ENCODE measurements at regions not wholly inside any gene's neighbourhood (a gene's known extent, or its start where the extent isn't known, plus 50 kb on each side); places are given as distances from the start of the nearest gene placed in this dataset.
"Not testable (repeated sequence)": the region's sequence is repeated elsewhere in the genome, so short reads cannot be mapped to it uniquely, and the experiment has no call there.

DNA sequence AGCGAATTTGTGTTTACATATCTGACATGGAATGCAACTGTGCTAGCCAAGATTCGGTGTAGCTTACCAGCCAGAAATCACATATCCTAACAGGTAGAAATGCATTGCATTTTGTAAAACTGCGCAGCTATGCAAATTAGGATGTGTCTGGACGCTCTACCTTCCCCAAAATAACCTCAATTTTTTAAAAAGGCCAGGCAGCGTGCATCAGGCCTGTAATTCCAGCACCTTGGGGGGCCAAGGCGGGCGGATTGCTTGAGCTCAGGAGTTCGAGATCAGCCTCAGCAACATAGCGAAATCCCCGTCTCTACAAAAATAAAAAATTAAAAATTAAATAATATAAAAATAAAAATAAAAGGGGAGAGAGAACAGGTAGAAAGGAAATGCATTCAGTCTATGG is 305.0 kb downstream of the TYW1 start:
- no peak for DNase-seq

DNA sequence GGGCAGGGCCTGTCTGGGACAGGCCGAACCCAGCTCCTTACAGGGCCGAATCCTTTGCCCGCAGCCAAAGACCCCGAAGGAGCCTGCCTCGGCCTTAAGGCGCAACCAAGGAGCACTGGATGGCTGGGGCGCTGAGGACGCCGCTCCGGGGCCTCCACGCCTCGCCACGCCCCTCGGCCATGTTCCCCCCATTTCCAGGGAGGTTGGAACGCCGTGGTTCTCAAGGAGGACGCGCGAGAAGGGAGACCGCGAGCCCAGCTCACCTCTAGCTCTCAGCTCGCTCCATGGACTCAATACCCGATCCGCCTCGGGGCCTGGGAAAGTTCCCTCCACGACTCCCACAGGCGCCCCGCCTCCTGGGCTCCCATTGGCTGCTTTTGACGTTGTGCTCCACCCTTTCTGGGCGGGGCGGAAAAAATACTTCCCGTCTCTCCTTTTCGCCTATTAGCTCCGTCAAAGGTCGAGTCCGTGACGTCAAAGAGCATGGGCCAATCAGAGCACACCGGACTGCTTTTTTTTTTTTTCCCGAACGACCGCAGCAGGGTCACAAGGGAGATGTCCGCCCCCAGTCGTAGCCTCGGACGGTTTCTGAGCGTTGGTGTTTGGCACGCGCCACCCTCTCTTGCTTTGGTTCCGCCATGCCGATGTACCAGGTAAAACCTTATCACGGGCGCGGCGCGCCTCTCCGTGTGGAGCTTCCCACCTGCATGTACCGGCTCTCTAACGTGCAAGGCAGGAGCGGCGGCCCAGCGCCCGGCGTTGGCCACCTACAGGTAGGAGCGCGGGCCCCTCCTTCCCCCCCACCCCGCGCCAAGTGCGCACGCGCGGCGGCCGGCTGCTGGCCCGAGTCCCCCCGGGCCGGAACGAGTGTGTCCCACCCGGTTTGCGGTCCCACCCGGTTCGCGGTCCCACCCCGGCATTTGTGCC is 305.7 kb downstream of the TYW1 start:
- DNase-seq: peak; percentile 93

DNA sequence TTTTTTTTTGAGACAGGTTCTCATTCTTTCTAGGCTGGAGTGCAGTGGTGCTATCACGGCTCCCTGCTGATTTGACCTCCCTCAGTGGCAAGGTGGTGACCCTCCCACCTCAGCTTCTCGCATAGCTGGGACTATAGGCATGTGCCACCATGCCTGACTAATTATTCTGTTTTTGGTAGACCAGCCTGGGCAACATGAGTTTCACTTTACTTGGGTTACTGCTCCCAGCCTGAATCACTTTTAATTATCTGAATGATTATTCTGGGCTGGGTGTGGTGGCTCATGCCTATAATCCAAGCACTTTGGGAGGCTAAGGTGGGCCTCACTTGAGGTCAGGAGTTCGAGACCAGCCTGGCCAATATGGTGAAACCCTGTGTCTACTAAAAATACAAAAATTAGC is 308.2 kb downstream of the TYW1 start:
- not testable (repeated sequence) for DNase-seq

DNA sequence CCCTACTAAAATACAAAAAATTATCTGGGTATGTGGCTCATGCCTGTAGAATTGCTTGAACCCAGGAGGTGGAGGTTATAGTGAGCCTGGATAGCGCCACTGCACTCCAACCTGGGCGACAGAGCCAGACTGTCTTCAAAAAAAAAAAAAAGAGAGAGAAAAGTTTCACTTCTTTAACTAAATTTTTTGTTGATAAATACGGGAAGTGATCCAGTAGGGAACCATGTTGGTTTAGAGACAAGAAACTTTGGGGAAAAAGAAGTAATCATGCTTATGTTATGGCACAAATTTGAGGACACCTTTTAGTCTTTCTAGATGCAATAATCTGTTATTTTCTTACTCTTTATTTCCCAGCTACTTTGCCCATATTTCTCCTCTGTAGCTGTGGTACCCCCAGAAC is 309.7 kb downstream of the TYW1 start:
- no peak for DNase-seq

DNA sequence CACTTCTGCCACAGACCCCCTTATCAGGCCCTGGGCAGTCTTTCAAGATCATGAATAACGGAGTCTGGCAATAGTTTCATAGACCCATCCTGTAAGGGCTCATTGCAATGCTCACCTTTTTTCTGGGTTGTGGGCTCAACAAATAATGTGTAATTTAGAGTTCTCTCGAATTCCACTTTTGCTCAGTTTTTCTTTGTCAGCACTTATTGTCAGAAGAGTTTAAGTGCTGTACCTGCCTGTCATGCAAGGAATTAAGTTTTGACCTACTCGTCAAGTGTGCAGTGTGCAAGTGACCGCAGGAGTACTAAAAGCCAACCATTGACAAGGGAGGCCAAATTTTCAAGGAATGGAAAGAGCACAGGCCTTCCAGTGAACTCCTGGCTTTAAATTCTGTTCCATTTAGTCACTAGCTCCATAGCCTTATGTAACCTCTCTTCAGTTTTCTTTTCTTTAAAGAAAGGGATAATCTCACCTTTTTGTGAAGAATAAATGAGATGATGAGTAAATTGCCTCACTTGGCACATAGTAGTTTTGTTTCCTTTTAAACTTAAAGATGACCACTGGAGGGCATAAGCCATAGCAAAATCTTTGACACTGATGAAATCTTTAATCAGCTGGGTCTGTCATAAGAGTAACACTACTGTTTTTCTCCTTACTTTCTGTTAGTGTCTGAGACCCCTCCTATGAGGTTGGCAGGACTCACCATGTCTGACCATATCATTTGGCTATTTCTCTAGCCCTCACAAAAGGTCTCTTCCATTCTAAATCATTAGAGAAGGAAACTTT is 313.3 kb downstream of the TYW1 start:
- no peak for DNase-seq

DNA sequence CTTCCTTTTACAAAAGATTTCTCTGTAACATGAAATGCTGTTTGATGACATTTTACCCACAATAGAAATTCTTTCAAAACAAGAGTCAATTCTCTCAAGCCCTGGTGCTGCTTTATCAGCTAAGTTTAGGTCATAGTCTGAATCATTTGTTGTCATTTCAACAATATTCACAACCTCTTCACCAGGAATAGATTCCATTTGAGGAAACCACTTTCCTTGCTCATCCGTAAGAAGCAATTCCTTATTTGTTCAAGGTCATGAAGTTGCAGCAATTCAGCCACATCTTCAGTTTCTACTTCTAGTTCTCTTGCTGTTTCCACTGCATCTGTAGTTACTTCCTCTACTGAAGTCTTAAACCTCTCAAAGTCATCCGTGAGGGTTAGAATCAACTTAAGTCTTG is 315.3 kb downstream of the TYW1 start:
- no peak for DNase-seq

DNA sequence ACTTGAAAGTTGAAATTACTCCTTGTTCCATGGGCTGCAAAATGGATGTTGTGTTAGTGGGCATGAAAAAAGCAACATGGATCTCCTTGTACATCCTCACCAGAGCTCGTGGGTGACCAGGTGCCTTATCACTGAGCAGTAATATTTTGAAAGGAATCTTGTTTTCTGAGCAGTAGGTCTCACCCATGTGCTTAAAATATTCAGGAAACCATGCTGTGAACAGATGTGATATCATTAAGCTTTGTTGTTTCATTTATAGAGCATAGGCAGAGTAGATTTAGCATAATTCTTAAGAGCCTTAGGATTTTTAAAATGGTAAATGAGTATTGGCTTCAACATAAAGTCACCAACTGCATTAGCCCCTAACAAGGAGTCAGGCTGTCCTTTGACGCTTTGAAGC is 316.6 kb downstream of the TYW1 start:
- DNase-seq: no peak

DNA sequence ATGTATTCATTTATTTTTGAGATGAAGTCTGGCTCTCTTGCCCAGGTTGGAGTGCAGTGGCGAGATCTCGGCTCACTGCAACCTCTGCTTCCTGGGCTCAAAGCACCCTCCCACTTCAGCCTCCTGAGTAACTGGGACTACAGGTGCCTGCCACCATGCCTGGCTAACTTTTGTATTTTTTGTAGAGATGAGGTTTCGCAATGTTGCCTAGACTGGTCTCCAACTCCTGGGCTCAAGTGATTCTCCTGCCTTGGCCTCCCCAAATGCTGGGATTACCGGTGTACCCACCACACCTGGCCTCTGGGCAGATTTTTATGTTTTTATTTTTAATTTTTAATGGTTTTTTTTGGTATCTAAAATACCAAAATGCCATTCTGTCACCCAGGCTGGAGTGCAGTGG is 320.3 kb downstream of the TYW1 start:
- not testable (repeated sequence) for DNase-seq

DNA sequence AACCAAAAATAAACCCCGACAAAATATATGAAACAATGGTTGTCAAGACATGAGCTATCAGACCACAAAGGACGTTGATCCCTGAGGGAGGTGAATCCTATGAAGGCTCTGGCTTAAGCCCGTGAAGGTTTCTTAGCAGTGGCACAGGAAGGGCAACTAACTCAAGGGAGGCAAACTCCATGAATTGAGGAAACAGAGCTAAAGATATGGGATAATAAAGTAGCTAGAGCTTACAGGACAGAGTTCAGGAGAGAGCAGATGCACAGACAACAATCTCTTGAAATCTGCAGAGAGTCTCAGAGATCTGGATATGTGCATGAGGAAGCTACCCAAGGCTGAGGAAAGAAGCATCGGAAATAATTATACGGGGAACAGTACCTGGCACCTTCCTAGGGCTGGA is 331.6 kb downstream of the TYW1 start:
- DNase-seq: not testable (repeated sequence)

DNA sequence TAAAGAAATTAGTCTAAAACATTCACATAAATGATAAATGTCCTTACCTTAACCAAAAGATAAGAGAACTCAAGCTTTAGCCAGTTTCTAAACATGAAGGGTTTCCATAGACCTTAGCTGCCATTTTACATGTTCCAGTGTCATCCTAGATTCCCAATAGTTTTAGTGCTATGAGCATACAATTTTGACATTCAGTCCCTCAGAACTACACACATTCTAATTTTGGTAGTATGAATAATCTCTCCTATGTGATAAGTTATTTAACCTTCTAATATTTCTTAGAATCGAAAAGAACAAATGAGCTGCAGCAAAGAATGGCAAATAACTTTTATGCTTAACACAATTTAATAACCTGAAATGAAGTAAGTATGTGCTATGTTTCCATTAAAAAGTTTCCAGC is 338.5 kb downstream of the TYW1 start:
- DNase-seq: not testable (repeated sequence)

DNA sequence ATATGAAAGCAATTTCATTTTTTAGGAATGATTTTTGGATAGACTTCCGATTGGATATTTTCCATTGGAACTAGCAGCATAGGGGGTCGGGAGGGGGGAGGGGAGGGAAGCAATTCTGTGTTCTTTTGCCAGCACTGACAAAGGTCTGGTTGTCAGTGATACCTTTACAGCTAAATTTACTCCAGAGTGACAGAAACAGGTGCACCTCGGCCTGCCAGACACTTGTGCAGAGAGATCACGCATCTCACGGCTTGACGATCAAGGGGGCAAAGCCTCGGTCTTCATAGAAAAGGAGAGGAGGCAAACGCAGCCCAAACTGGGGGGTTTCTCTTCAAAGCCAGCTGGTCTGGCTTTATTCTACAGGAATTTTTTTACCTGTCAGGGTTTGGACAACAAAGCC is 339.0 kb downstream of the TYW1 start:
- DNase-seq: not testable (repeated sequence)

DNA sequence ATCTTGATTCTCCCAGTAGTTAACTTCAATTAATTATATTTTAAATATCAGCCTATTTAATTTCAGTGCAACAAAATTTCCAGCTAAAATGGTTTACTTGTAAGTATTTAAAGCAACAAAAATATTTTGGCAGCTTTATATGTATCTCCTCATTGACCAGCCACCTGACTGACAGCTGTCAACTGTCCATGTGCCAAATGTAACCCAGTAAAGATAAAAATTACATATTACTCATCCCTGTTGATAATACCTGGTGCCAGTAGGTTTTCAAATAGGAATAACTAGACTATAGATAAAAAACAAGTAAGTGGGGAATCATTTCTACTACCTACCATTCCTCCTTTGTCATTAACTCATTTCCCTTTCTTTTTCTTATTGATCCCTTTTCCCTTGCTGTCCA is 341.9 kb downstream of the TYW1 start:
- not testable (repeated sequence) for DNase-seq

DNA sequence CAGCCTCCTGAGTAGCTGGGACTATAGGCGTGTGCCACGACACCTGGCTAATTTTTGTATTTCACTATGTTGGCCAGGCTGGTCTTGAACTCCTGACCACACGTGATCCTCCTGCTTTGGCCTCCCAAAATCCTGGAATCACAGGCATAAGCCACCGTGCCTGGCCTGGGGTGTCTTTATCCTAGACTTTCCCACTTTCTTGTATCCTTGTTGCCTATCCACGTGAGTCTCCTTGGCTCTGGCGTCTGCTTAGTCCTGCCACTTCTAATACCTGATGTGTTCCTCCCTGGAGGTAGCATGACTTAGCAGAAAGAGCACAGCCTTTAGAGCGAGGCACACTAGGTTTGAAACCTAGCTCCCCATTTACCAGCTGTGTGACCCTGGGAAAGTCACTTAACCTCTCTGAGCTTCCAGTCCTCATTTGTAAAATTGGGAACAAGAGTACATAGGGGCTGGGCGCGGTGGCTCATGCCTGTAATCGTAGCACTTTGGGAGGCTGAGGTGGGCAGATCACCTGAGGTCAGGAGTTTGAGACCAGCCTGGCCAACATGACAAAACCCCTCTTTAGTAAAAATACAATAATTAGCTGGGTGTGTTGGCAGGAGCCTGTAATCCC is 344.6 kb downstream of the TYW1 start:
- no peak for DNase-seq

DNA sequence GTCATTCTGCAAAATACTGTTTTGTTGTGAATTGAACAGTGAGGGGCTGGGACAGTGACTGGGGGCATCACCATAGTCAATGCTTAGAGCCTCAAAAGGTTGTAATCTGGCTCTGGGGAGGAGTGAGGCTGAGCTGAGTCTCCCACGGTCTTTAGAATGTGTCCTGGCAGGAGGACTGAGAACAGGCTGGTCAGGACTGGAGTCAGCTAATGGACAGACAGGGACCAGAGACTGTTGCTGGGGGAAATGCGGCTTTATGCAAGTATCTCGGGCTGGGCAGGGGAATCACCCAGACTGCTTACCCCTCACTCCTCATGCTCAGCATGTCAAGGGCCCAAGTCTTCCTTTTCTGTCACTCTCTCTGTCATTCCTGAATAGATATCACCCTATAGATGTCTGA is 346.5 kb downstream of the TYW1 start:
- no peak for DNase-seq

DNA sequence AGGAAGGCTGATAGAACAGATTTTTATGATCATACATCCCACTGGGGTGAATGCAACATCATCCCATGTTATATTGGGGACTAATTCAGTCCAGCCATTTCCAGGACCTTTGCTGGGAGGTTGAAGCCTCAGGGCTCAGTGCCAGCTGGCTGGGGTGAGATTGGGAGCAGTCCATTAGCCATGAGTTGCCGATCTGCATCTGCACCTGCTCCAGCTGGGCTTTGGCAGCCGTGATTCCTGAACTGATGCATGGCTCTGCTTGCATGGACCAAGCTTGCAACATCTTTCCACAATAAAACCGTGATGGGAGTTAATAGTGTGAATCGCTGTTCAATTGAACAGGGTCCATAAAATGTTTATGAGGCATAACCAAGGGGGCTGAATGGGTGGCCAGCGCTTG is 346.9 kb downstream of the TYW1 start:
- DNase-seq: no peak

DNA sequence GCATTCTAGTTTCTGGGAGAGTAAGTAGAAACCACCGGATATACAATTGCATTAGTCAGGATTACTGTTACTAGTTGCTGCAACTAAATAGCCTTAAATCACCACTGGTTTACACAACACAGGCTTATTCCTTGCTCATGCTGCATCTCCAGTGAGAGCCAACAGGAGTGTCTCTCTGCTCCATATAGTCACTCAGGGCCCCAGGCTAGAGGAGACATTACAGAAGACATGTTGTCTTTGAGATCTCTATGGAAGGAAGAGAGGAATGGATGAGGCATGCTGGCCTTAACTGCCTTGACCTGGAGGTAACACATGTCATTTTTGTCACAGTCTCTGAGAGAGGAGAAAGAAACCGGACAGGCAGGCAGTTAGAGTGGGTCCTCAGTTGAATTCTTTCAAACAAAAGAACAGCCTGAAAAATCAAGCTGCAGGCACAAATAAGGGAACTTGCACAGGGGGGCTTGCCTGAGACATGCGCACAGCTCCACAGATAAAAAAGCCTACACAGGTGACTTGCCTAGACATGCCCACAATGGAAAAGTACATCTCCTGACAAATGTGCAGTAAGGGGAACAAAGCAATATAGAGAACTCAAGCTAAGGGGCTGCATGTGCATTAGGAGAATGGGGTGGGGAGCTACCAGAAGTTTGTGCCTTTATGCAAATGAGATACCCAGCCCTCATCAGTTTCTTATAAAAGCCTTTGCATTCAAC is 348.0 kb downstream of the TYW1 start:
- no peak for DNase-seq

DNA sequence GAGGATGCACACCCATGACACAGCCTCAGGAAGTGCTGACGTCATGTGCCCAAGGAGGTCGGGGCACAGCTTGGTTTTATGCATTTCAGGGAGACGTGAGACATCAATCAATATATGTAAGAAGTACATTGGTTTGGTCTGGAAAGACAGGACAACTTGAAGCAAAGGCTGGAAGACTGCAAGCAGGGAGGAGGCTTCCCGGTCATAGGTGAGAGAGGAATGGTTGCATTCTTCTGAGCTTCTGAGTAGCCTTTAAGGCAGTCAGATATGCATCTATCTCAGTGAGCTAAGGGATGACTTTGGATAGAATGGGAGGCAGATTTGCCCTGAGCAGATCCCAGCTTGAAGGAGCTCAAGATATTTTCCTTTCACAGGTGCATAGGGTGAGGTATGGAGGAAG is 349.5 kb downstream of the TYW1 start:
- no peak for DNase-seq

DNA sequence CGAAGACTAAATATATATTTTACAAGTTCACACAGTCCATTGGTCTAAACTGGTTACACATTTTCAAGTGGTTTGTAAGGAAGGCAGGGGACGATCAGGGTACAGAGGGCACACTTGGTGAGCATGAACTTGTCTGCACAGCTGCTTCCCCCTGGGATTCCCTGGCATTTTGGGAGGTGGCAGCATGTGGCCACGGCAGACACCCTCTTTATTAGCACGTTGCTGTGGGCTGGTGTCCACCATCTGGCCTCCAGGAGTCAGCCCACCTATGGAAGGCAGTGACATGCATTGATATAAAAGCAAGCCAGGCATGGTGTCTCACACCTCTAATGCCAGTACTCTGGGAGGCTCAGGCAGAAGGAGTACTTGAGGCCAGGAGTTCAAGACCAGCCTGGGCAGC is 350.2 kb downstream of the TYW1 start:
- no peak for DNase-seq

DNA sequence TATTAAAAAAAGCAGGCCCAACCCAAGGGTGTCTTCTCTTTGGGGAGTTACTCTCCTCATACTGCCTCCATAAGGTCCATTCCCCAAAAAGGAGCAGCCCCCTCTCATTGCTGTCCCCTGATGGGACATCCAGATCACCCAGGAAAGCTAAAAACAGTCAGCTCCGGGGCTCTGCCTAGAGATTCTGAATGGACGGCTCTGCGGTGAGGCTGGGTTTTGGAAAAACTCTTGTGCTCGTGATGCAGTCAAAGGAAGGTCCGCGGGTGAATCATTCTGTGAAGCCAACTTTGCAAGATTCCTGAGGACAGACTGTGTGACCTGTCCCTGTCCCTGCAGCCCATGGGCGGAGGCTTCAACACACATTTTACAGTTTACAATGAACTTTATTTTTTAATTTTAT is 351.5 kb downstream of the TYW1 start:
- DNase-seq: no peak

DNA sequence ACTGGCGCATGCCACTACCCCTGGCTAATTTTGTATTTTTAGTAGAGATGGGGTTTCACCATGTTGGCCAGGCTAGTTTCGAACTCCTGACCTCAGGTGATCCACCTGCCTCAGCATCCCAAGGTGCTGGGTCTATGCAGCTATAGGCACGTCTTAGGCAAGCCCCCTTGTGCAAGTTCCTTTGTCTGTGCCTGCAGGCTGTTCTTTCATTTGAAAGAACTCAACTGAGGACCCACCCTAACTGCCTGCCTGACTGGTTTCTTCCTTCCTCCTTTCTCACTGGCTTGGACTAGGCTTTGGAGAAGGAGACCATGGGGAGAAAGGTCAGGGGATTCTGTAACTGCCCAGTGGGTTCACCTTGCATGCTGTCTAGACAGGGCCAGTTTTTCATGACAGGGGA is 361.0 kb downstream of the TYW1 start:
- DNase-seq: not testable (repeated sequence)

DNA sequence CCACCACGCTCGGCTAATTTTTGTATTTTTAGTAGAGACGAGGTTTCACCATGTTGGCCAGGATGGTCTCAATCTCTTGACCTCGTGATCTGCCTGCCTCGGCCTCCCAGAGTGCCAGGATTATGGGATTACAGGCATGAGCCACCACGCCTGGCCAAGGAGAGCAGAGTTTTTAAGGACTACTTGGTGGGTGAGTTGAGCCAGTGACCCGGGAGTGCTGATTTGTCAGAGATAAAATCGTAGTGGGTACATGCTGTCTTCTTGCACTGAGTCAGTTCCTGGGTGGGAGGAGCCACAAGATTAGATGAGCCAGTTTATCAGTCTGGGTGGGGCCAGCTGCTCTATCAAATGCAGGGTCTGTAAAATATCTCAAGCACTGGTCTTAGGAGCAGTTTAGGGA is 361.7 kb downstream of the TYW1 start:
- DNase-seq: not testable (repeated sequence)

DNA sequence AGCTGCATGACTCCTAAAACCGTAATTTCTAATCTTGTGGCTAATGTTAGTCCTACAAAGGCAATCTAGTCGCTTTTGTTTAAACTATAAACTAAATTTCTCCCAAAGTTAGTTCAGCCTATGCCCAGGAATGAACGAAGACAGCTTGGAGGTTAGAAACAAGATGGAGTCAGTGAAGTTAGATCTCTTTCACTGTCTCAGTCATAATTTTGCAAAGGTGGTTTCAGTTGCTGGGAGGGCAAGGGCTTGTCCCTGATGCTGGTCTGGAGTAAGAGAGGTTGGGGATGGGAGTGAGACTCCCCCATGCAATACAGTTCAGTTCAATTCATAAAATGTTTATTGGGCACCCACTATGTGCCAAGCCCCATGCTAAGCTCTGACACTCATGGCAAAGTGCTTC is 362.1 kb downstream of the TYW1 start:
- not testable (repeated sequence) for DNase-seq

DNA sequence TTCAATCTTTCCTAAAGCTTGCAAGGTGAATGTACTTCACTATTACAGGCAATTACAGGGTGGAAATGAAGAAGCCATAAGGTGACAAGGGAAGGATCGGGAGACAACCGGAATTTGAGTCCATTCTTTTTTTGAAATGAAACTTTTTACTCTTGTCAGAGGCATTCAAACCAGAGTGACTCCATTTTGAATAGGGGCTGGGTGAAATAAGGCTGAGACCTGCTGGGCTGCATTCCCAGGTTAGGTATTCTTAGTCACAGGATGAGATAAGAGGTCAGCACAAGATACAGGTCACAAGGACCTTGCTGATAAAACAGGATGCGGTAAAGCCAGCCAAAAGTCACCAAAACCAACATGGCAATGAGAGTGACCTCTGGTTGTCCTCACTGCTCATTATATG is 363.3 kb downstream of the TYW1 start:
- no peak for DNase-seq

Measured in NCI-H1048 (cell line).